T-helper 1 cell (primary cell): ENCODE measurements at regions not wholly inside any gene's neighbourhood (a gene's known extent, or its start where the extent isn't known, plus 50 kb on each side); places are given as distances from the start of the nearest gene placed in this dataset.

Experiments
- DNase-seq, 5 donors: peaks; one replicate each; pipeline ENCODE4 v3.0.0-alpha.2; 2012 to 2020

GRCh38 chr3:195013411-195014361, 257.3 kb downstream of the XXYLT1 start:
- no peak for DNase-seq

- no peak for DNase-seq
These were observed 255.9 kb downstream of the XXYLT1 start for GRCh38 chr3:195015021-195015420.

GRCh38 chr3:195017151-195017550, 253.8 kb downstream of the XXYLT1 start:
- DNase-seq, result no peak
